ENCODE measurements at regions not wholly inside any gene's neighbourhood (a gene's known extent, or its start where the extent isn't known, plus 50 kb on each side); places are given as distances from the start of the nearest gene placed in this dataset.
"Not testable (repeated sequence)": the region's sequence is repeated elsewhere in the genome, so short reads cannot be mapped to it uniquely, and the experiment has no call there.

- no peak for DNase-seq
These were observed 220.0 kb upstream of the ZNF217 start for GRCh38 chr20:53813636-53814035.

GRCh38 chr20:53811577-53811976, 217.9 kb upstream of the ZNF217 start:
- DNase-seq, result no peak

- DNase-seq, result no peak
These were observed 217.2 kb upstream of the ZNF217 start for GRCh38 chr20:53810661-53811355.

- no peak for DNase-seq
These were observed 216.2 kb upstream of the ZNF217 start for GRCh38 chr20:53809728-53810365.

GRCh38 chr20:53809217-53809616, 215.6 kb upstream of the ZNF217 start:
- no peak for DNase-seq

GRCh38 chr20:53808733-53809132, 215.1 kb upstream of the ZNF217 start:
- no peak for DNase-seq

GRCh38 chr20:53808302-53808701, 214.7 kb upstream of the ZNF217 start:
- DNase-seq, result not testable (repeated sequence)

- DNase-seq, result no peak
These were observed 213.2 kb upstream of the ZNF217 start for GRCh38 chr20:53806683-53807401.

GRCh38 chr20:53805895-53806384, 212.3 kb upstream of the ZNF217 start:
- no peak for DNase-seq

- no peak for DNase-seq
These were observed 211.6 kb upstream of the ZNF217 start for GRCh38 chr20:53804920-53805894.

GRCh38 chr20:53804308-53804707, 210.7 kb upstream of the ZNF217 start:
- DNase-seq, result not testable (repeated sequence)

GRCh38 chr20:53803492-53804155, 210.0 kb upstream of the ZNF217 start:
- no peak for DNase-seq

GRCh38 chr20:53801609-53802370, 208.2 kb upstream of the ZNF217 start:
- DNase-seq, result no peak

GRCh38 chr20:53800883-53801604, 207.4 kb upstream of the ZNF217 start:
- DNase-seq, result no peak

- DNase-seq, result no peak
These were observed 206.8 kb upstream of the ZNF217 start for GRCh38 chr20:53800418-53800817.

GRCh38 chr20:53797085-53797484, 203.4 kb upstream of the ZNF217 start:
- no peak for DNase-seq

- no peak for DNase-seq
These were observed 201.5 kb upstream of the ZNF217 start for GRCh38 chr20:53795170-53795569.

- DNase-seq, result no peak
These were observed 201.0 kb upstream of the ZNF217 start for GRCh38 chr20:53794529-53795115.

GRCh38 chr20:53793783-53794383, 200.2 kb upstream of the ZNF217 start:
- DNase-seq, result no peak
